Memory B cell (primary cell): ENCODE measurements at regions not wholly inside any gene's neighbourhood (a gene's known extent, or its start where the extent isn't known, plus 50 kb on each side); places are given as distances from the start of the nearest gene placed in this dataset.

Experiments used
- ATAC-seq: fragments of 150-1000 bp; cut with Tn5 transposase; 2 replicates; pipeline ENCODE4 v1.10.0; 2021; ENCODE audit warnings: low read depth, mild to moderate bottlenecking, moderate library complexity
- DNase-seq, 2 donors: peaks; one replicate each; pipeline ENCODE4 v3.0.0; 2022; ENCODE audit warnings: low spot score in 2 of 2
- H3K27ac Mint-ChIP-seq: one replicate; pipeline ENCODE4 v1.8.0; 2022; ENCODE audit warnings: mild to moderate bottlenecking, moderate library complexity, mixed read lengths
- H3K27me3 Mint-ChIP-seq: one replicate; pipeline ENCODE4 v1.8.0; 2022; ENCODE audit warnings: mixed read lengths
- H3K36me3 Mint-ChIP-seq: one replicate; pipeline ENCODE4 v1.8.0; 2022; ENCODE audit warnings: mild to moderate bottlenecking, mixed read lengths
- H3K4me1 Mint-ChIP-seq: one replicate; pipeline ENCODE4 v1.8.0; 2022; ENCODE audit warnings: mixed read lengths
- H3K4me3 Mint-ChIP-seq: one replicate; pipeline ENCODE4 v1.8.0; 2022; ENCODE audit warnings: mild to moderate bottlenecking, moderate library complexity, mixed read lengths
- H3K9me3 Mint-ChIP-seq: one replicate; pipeline ENCODE4 v1.8.0; 2022; ENCODE audit warnings: mixed read lengths

GRCh38 chr3:135514060-135514448 is 451.5 kb upstream of the PPP2R3A start:
- Mint-ChIP-seq H3K36me3 (no peaks in the 10 kb centered on the region), H3K27me3 (peaks cover 4% of the 10 kb centered on the region), H3K4me1 (no peaks in the 10 kb centered on the region), H3K27ac (no peak overlapping the region), H3K4me3 (no peak overlapping the region), H3K9me3 (peaks cover 4% of the 10 kb centered on the region)
- no peak for DNase-seq
- ATAC-seq = no peak

- H3K27me3 Mint-ChIP-seq = peaks cover 12% of the 10 kb centered on the region
- H3K9me3 Mint-ChIP-seq = no peaks in the 10 kb centered on the region
- no peaks in the 10 kb centered on the region for H3K4me1 Mint-ChIP-seq
- no peaks in the 10 kb centered on the region for H3K36me3 Mint-ChIP-seq
- no peak overlapping the region for H3K27ac Mint-ChIP-seq
- DNase-seq (no peak), ATAC-seq (no peak)
- no peak overlapping the region for H3K4me3 Mint-ChIP-seq
Observed at GRCh38 chr3:135516143-135516542, 449.4 kb upstream of the PPP2R3A start.

GRCh38 chr3:135528413-135529015 is 437.0 kb upstream of the PPP2R3A start:
- Mint-ChIP-seq H3K4me3 (no peak overlapping the region), H3K36me3 (peaks cover 2% of the 10 kb centered on the region), H3K9me3 (peaks cover 4% of the 10 kb centered on the region), H3K27me3 (peaks cover 4% of the 10 kb centered on the region), H3K27ac (no peak overlapping the region), H3K4me1 (no peaks in the 10 kb centered on the region)
- ATAC-seq (no peak), DNase-seq (no peak)

- no peak for DNase-seq
- H3K27ac Mint-ChIP-seq = no peak overlapping the region
- no peak overlapping the region for H3K4me3 Mint-ChIP-seq
- ATAC-seq = no peak
- H3K9me3 Mint-ChIP-seq = peaks cover 5% of the 10 kb centered on the region
- no peaks in the 10 kb centered on the region for H3K36me3 Mint-ChIP-seq
- H3K27me3 Mint-ChIP-seq = peaks cover 4% of the 10 kb centered on the region
- no peaks in the 10 kb centered on the region for H3K4me1 Mint-ChIP-seq
Observed at GRCh38 chr3:135532021-135532420, 433.5 kb upstream of the PPP2R3A start.

DNA sequence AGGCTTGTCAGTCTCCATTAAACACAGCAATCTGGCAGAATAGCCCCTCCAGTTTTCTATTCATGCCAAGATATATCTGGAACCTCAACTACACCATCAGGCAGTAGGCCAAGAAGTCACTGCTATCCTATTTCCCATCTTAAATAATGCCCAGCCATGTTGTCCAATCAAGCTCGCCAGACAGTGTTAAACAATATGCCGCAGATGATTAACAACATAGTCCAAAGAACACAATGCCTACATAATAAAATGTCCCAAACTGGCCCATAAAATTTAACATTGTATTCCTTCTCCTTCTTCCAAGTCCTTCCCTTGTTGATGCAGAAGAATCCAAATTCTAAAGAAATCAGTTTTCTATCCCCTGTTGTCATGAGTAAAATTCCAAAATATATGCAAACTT is 427.4 kb upstream of the PPP2R3A start:
- Mint-ChIP-seq H3K4me1 (no peaks in the 10 kb centered on the region), H3K9me3 (peaks cover 7% of the 10 kb centered on the region), H3K4me3 (no peak overlapping the region), H3K36me3 (no peaks in the 10 kb centered on the region), H3K27me3 (peaks cover 2% of the 10 kb centered on the region), H3K27ac (no peak overlapping the region)
- ATAC-seq (no peak), DNase-seq (no peak)

- Mint-ChIP-seq H3K36me3 (no peaks in the 10 kb centered on the region), H3K4me1 (no peaks in the 10 kb centered on the region)
- no peak for ATAC-seq
Observed at GRCh38 chr3:135539351-135539750, 426.2 kb upstream of the PPP2R3A start.

GRCh38 chr3:135539854-135540253 is 425.7 kb upstream of the PPP2R3A start:
- Mint-ChIP-seq H3K4me1 (no peaks in the 10 kb centered on the region), H3K36me3 (no peaks in the 10 kb centered on the region), H3K27ac (no peak overlapping the region), H3K4me3 (no peak overlapping the region), H3K9me3 (peaks cover 8% of the 10 kb centered on the region), H3K27me3 (peaks cover 3% of the 10 kb centered on the region)
- no peak for DNase-seq
- ATAC-seq = no peak

More at GRCh38 chr3:135539351-135539750, 426.2 kb upstream of the PPP2R3A start:
- H3K27me3 Mint-ChIP-seq = peaks cover 3% of the 10 kb centered on the region
- H3K9me3 Mint-ChIP-seq = peaks cover 8% of the 10 kb centered on the region
- no peak for DNase-seq
- no peak overlapping the region for H3K4me3 Mint-ChIP-seq
- no peak overlapping the region for H3K27ac Mint-ChIP-seq

GRCh38 chr3:135549928-135550494 is 415.5 kb upstream of the PPP2R3A start:
- no peak for DNase-seq
- H3K4me1 Mint-ChIP-seq = peaks cover 2% of the 10 kb centered on the region
- no peak overlapping the region for H3K4me3 Mint-ChIP-seq
- peaks cover 11% of the 10 kb centered on the region for H3K27me3 Mint-ChIP-seq
- H3K36me3 Mint-ChIP-seq = no peaks in the 10 kb centered on the region
- no peak overlapping the region for H3K27ac Mint-ChIP-seq
- no peak for ATAC-seq
- no peaks in the 10 kb centered on the region for H3K9me3 Mint-ChIP-seq

- DNase-seq (no peak), ATAC-seq (no peak)
- H3K4me1 Mint-ChIP-seq = peaks cover 2% of the 10 kb centered on the region
- H3K9me3 Mint-ChIP-seq = no peaks in the 10 kb centered on the region
- no peak overlapping the region for H3K4me3 Mint-ChIP-seq
- H3K27ac Mint-ChIP-seq = no peak overlapping the region
- H3K27me3 Mint-ChIP-seq = peaks cover 3% of the 10 kb centered on the region
- H3K36me3 Mint-ChIP-seq = no peaks in the 10 kb centered on the region
Observed at GRCh38 chr3:135556174-135556573, 409.4 kb upstream of the PPP2R3A start.

- ATAC-seq = no peak
- DNase-seq = no peak
- Mint-ChIP-seq H3K27ac (no peak overlapping the region), H3K4me3 (no peak overlapping the region), H3K36me3 (no peaks in the 10 kb centered on the region), H3K27me3 (peaks cover 8% of the 10 kb centered on the region), H3K9me3 (no peaks in the 10 kb centered on the region), H3K4me1 (peaks cover 2% of the 10 kb centered on the region)
Observed at GRCh38 chr3:135558150-135558783, 407.3 kb upstream of the PPP2R3A start.

- H3K27me3 Mint-ChIP-seq = peaks cover 6% of the 10 kb centered on the region
- no peaks in the 10 kb centered on the region for H3K9me3 Mint-ChIP-seq
- H3K4me1 Mint-ChIP-seq = peaks cover 2% of the 10 kb centered on the region
- no peak for DNase-seq
- H3K36me3 Mint-ChIP-seq = no peaks in the 10 kb centered on the region
- H3K27ac Mint-ChIP-seq = no peak overlapping the region
- no peak overlapping the region for H3K4me3 Mint-ChIP-seq
- ATAC-seq = no peak
Observed at GRCh38 chr3:135558906-135559305, 406.6 kb upstream of the PPP2R3A start.

DNA sequence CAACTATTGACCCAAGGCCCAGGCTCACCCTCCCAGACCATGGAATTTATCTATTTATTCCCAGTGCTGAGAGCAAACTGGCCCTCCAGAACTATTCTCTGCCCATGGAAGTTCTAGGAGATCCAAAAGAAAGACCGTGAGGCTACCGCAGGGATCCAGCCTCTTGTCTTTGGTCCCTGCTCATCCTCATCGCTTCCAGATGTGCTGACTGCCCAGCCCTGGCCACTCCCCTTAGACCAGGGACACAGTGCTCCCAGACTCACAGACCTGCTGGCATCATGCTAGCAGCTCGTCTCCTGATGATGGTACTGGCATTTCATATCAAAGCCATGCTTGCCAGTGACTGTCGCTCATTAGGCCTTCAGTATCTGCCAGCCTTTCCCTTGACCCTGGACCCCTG is 405.7 kb upstream of the PPP2R3A start:
- no peaks in the 10 kb centered on the region for H3K9me3 Mint-ChIP-seq
- ATAC-seq = no peak
- H3K36me3 Mint-ChIP-seq = no peaks in the 10 kb centered on the region
- no peaks in the 10 kb centered on the region for H3K4me1 Mint-ChIP-seq
- H3K27me3 Mint-ChIP-seq = peaks cover 5% of the 10 kb centered on the region
- no peak overlapping the region for H3K27ac Mint-ChIP-seq
- no peak overlapping the region for H3K4me3 Mint-ChIP-seq
- DNase-seq = no peak

GRCh38 chr3:135560847-135561246 is 404.7 kb upstream of the PPP2R3A start:
- ATAC-seq (no peak), DNase-seq (no peak)
- H3K9me3 Mint-ChIP-seq = no peaks in the 10 kb centered on the region
- H3K27ac Mint-ChIP-seq = no peak overlapping the region
- no peak overlapping the region for H3K4me3 Mint-ChIP-seq
- H3K36me3 Mint-ChIP-seq = no peaks in the 10 kb centered on the region
- no peaks in the 10 kb centered on the region for H3K4me1 Mint-ChIP-seq
- H3K27me3 Mint-ChIP-seq = peaks cover 5% of the 10 kb centered on the region

- no peak overlapping the region for H3K4me3 Mint-ChIP-seq
- no peaks in the 10 kb centered on the region for H3K4me1 Mint-ChIP-seq
- H3K27me3 Mint-ChIP-seq = peaks cover 5% of the 10 kb centered on the region
- ATAC-seq = no peak
- H3K9me3 Mint-ChIP-seq = no peaks in the 10 kb centered on the region
- no peak overlapping the region for H3K27ac Mint-ChIP-seq
- H3K36me3 Mint-ChIP-seq = no peaks in the 10 kb centered on the region
- DNase-seq = no peak
Observed at GRCh38 chr3:135564696-135565095, 400.8 kb upstream of the PPP2R3A start.

DNA sequence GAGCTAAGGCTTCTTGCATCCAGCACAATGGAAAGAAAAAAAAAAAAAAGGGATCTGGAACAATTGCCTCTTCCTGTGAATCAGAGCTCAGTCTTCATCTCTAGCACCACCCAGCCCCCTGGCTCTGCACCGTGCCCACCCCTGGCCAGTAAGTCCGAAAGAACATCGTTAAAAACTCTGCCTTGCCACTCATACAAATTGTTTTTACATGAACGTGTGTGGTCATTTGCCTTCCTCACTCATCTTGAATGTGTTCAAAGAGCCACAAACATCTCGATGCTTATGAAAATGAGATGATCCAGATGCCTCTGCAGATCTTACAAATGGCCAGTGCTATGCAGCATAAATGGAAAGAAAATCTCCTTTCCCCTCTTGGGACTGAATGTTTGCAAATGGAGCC is 400.0 kb upstream of the PPP2R3A start:
- Mint-ChIP-seq H3K4me3 (no peak overlapping the region), H3K4me1 (no peaks in the 10 kb centered on the region), H3K9me3 (no peaks in the 10 kb centered on the region), H3K27me3 (peaks cover 5% of the 10 kb centered on the region), H3K36me3 (no peaks in the 10 kb centered on the region), H3K27ac (no peak overlapping the region)
- DNase-seq (no peak), ATAC-seq (no peak)
